Mesendoderm (in vitro differentiated cells): ENCODE measurements at regions not wholly inside any gene's neighbourhood (a gene's known extent, or its start where the extent isn't known, plus 50 kb on each side); places are given as distances from the start of the nearest gene placed in this dataset.

Experiments
- DNase-seq: peaks from one replicate; pipeline ENCODE4 v3.0.0; 2013
- H2AK5ac ChIP-seq: 2 replicates; pipeline ENCODE4 v1.6.1; 2013; ENCODE audit warnings: low read length, inconsistent platforms
- H2BK120ac ChIP-seq: 2 replicates; pipeline ENCODE4 v1.6.1; 2013; ENCODE audit warnings: low read depth, mild to moderate bottlenecking, low read length, moderate library complexity, mixed read lengths
- H2BK15ac ChIP-seq: replicated peaks from 2 replicates; pipeline ENCODE4 v1.6.1; 2013; ENCODE audit warnings: low read depth, mild to moderate bottlenecking, moderate library complexity
- H2BK5ac ChIP-seq: 2 replicates; pipeline ENCODE4 v1.6.1; 2013; ENCODE audit warnings: low read length, inconsistent platforms
- H3K18ac ChIP-seq: 2 replicates; pipeline ENCODE4 v1.6.1; 2013; ENCODE audit warnings: mild to moderate bottlenecking, low read length, mixed read lengths
- H3K23ac ChIP-seq: one replicate; pipeline ENCODE4 v1.6.1; 2013; ENCODE audit warnings: low read length
- H3K27ac ChIP-seq: 2 replicates; pipeline ENCODE4 v1.5.1; 2013; ENCODE audit warnings: low read depth, mild to moderate bottlenecking, inconsistent platforms, low read length, moderate library complexity
- H3K27me3 ChIP-seq: 2 replicates; pipeline ENCODE4 v1.6.1; 2013; ENCODE audit warnings: low read length, control low read depth, mild to moderate bottlenecking, inconsistent platforms; ENCODE audit not compliant: insufficient read depth, poor library complexity
- H3K36me3 ChIP-seq: 2 replicates; pipeline ENCODE4 v1.6.1; 2013; ENCODE audit warnings: low read length, inconsistent platforms; ENCODE audit not compliant: control insufficient read depth, insufficient read depth
- H3K4ac ChIP-seq: one replicate; pipeline ENCODE4 v1.6.1; 2013; ENCODE audit warnings: low read depth, mild to moderate bottlenecking, low read length, moderate library complexity
- H3K4me1 ChIP-seq: 2 replicates; pipeline ENCODE4 v1.6.1; 2013; ENCODE audit warnings: low read depth, low read length, inconsistent platforms; ENCODE audit not compliant: control insufficient read depth
- H3K4me2 ChIP-seq: 2 replicates; pipeline ENCODE4 v1.6.1; 2013; ENCODE audit warnings: low read length
- H3K4me3 ChIP-seq: 2 replicates; pipeline ENCODE4 v1.5.1; 2013; ENCODE audit warnings: mild to moderate bottlenecking, low read length
- H3K56ac ChIP-seq: one replicate; pipeline ENCODE4 v1.6.1; 2013; ENCODE audit warnings: low read length
- H3K79me1 ChIP-seq: 2 replicates; pipeline ENCODE4 v1.6.1; 2013; ENCODE audit warnings: low read length, inconsistent platforms
- H3K79me2 ChIP-seq: 2 replicates; pipeline ENCODE4 v1.6.1; 2013; ENCODE audit warnings: mild to moderate bottlenecking, low read length; ENCODE audit not compliant: control insufficient read depth, insufficient read depth
- H3K9ac ChIP-seq: 2 replicates; pipeline ENCODE4 v1.6.1; 2013; ENCODE audit warnings: low read length, inconsistent platforms
- H4K5ac ChIP-seq: one replicate; pipeline ENCODE4 v1.6.1; 2013; ENCODE audit warnings: low read length
- H4K8ac ChIP-seq: one replicate; pipeline ENCODE4 v1.6.1; 2013; ENCODE audit warnings: low read depth, mild to moderate bottlenecking, control low read depth, low read length, moderate library complexity
- whole genome bisulfite sequencing: extraction: QIAGEN DNeasy Blood & Tissue Kit; methylation state at CpG from one replicate; pipeline ENCODE4 v1.1.7; 2013; ENCODE audit warnings: low lambda C conversion rate, missing lambda C conversion rate; ENCODE audit not compliant: insufficient coverage; ENCODE audit errors: extremely low coverage; 5-methylcytosine and 5-hydroxymethylcytosine counted together

DNA sequence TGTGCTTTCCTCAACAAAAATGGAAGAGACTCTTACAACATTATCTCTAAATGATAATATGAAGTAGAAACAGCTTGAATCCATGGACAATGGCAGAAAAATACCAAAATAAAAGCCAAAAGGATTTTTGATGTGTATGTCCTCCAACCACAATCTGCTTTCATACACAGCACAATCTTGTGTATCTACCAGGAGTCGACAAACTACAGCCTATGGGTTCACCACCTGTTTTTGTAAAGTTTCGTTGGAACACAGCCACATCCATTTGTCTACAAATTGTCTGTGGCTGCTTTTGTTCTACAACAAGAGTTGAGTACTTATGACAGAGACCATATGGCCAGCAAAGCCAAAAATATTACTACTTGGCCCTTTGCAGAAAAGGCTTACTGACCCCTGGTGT, 88.7 kb upstream of the UBE2E2 start:
- H3K27ac ChIP-seq: no peak overlapping the region
- WGBS: no CpG with 5 or more reads among the region's 2 CpGs

DNA sequence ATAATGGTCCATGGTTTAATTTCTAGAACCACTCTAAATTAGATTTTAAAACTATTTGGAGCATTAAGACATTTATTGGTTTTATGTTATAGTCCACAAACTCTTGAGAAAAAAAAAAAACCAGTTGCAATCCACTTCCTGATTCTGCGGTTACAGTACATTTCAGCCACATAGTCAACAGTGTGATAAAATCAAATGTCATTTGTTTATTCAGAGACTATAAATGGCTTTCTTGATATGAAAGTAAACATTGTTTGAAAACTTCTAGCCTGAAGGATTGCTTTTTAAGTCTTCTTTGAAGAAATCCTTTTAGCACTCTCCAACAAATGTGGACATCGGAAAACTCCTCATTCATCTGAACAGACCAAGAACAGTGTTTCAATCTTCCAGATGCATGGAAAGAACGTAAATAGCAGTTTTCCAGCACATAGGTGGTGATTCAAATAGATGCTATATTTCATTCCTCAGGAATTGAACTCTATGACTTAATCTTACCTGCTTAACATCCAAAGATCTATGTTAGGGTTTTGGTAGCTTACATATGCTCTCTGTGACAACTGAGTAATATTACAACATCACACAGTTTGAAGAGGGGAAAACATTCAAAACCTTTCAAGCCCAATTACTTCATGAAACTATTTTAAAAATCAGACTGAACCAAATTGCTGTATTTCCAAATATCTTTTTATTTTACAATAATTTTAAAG, 87.8 kb upstream of the UBE2E2 start:
- no peak for DNase-seq
- H2BK15ac ChIP-seq: no peak overlapping the region
- no peak overlapping the region for H3K4me2 ChIP-seq

More for the DNA sequence above, 88.7 kb upstream of the UBE2E2 start:
- H3K79me2 ChIP-seq: no peaks in the 10 kb centered on the region
- H3K4me3 ChIP-seq: no peak overlapping the region
- no peak overlapping the region for H2BK120ac ChIP-seq
- no peak overlapping the region for H4K5ac ChIP-seq
- DNase-seq: no peak
- no peak overlapping the region for H2BK5ac ChIP-seq
- H3K18ac ChIP-seq: no peak overlapping the region
- no peaks in the 10 kb centered on the region for H3K4me1 ChIP-seq
- H3K79me1 ChIP-seq: no peaks in the 10 kb centered on the region
- H2BK15ac ChIP-seq: no peak overlapping the region
- no peak overlapping the region for H3K4me2 ChIP-seq
- no peak overlapping the region for H3K9ac ChIP-seq
- no peak overlapping the region for H4K8ac ChIP-seq
- no peak overlapping the region for H3K4ac ChIP-seq
- no peak overlapping the region for H3K56ac ChIP-seq
- no peak overlapping the region for H3K23ac ChIP-seq
- H3K36me3 ChIP-seq: no peaks in the 10 kb centered on the region
- no peaks in the 10 kb centered on the region for H3K27me3 ChIP-seq
- no peak overlapping the region for H2AK5ac ChIP-seq

DNA sequence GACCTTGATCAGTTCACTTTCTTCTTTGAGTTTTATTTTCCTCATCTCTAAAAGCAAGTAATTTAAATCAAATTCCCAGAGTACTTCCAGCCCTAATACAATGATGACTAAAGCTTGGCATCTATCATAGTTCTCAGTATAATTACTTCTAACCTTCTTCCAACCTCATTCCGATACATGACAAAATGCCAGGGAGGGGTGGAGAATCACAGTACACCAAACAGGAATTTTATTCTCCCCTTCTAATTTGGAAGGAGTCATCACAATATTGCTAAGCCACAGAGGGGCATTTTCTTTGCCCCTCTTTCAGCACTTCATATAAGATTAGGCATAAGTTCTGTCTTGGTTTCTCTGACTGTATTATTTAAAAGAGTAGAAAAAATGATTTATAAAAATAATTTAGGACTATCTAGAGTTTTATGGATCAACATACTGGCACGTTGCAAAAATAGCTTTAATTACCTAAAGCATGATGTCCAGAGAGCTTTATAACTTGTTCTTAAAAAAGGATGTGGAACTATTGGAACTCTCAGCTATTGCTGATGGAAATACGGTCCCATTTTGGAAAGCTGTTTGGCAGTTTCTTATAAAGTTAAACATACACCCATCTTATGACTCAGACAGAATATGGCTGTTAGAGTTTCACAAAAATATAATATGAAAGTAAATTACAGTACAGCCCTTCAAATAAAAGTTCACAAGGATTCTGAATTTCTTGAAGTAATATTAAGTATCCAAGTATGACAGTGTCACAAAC, 86.9 kb upstream of the UBE2E2 start:
- H3K79me1 ChIP-seq: no peaks in the 10 kb centered on the region
- no peaks in the 10 kb centered on the region for H3K27me3 ChIP-seq
- DNase-seq: no peak
- H3K79me2 ChIP-seq: no peaks in the 10 kb centered on the region
- WGBS: no CpG with 5 or more reads among the region's 3 CpGs
- no peak overlapping the region for H3K18ac ChIP-seq
- H2BK120ac ChIP-seq: no peak overlapping the region
- no peak overlapping the region for H3K9ac ChIP-seq
- no peaks in the 10 kb centered on the region for H3K36me3 ChIP-seq
- no peak overlapping the region for H2BK15ac ChIP-seq
- no peak overlapping the region for H3K4ac ChIP-seq
- H4K8ac ChIP-seq: no peak overlapping the region
- no peak overlapping the region for H2BK5ac ChIP-seq
- H3K23ac ChIP-seq: no peak overlapping the region
- no peak overlapping the region for H3K27ac ChIP-seq
- H4K5ac ChIP-seq: no peak overlapping the region
- no peak overlapping the region for H3K4me3 ChIP-seq
- H2AK5ac ChIP-seq: no peak overlapping the region
- H3K4me1 ChIP-seq: no peaks in the 10 kb centered on the region
- no peak overlapping the region for H3K4me2 ChIP-seq
- no peak overlapping the region for H3K56ac ChIP-seq

More for the DNA sequence above, 87.8 kb upstream of the UBE2E2 start:
- Histone ChIP-seq H3K4ac (no peak overlapping the region), H3K9ac (no peak overlapping the region), H3K79me2 (no peaks in the 10 kb centered on the region), H3K79me1 (no peaks in the 10 kb centered on the region), H3K23ac (no peak overlapping the region), H2BK120ac (no peak overlapping the region), H3K27me3 (no peaks in the 10 kb centered on the region), H2BK5ac (no peak overlapping the region), H3K56ac (no peak overlapping the region), H3K4me3 (no peak overlapping the region), H3K36me3 (no peaks in the 10 kb centered on the region), H3K4me1 (no peaks in the 10 kb centered on the region), H3K27ac (no peak overlapping the region), H4K8ac (no peak overlapping the region), H4K5ac (no peak overlapping the region), H2AK5ac (no peak overlapping the region), H3K18ac (no peak overlapping the region)
- no CpG with 5 or more reads among the region's 3 CpGs for WGBS

DNA sequence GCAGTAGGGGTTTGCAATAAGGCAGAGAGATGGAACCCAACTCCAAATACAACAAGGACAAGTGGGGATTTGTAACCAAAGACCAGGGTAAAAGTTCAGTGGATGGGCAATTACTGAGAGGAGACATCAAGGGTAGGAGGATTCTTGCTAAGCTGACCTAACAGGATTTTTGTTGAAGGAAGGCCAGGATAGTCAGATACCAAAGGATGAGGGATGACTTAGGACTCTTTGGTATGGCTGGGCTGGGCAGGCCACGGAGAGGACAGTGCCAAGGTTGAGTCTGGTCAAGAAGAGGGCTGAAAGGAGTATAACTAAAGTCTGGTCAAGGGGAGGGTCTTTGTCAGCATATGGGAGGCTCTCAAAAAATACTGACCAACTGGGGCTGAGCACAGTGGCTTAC, 85.3 kb upstream of the UBE2E2 start:
- H3K23ac ChIP-seq: no peak overlapping the region
- no peaks in the 10 kb centered on the region for H3K79me2 ChIP-seq
- H2AK5ac ChIP-seq: no peak overlapping the region
- no peaks in the 10 kb centered on the region for H3K79me1 ChIP-seq
- no peak for DNase-seq
- H4K5ac ChIP-seq: no peak overlapping the region
- H3K4me1 ChIP-seq: no peaks in the 10 kb centered on the region
- H2BK5ac ChIP-seq: no peak overlapping the region
- no peak overlapping the region for H3K4me3 ChIP-seq
- H3K18ac ChIP-seq: no peak overlapping the region
- no peak overlapping the region for H2BK15ac ChIP-seq
- H2BK120ac ChIP-seq: no peak overlapping the region
- H3K4ac ChIP-seq: no peak overlapping the region
- no peak overlapping the region for H3K56ac ChIP-seq
- WGBS: no CpG with 5 or more reads among the region's 1 CpG
- no peak overlapping the region for H3K9ac ChIP-seq
- H3K36me3 ChIP-seq: no peaks in the 10 kb centered on the region
- no peak overlapping the region for H4K8ac ChIP-seq
- H3K4me2 ChIP-seq: no peak overlapping the region
- H3K27me3 ChIP-seq: no peaks in the 10 kb centered on the region
- no peak overlapping the region for H3K27ac ChIP-seq

DNA sequence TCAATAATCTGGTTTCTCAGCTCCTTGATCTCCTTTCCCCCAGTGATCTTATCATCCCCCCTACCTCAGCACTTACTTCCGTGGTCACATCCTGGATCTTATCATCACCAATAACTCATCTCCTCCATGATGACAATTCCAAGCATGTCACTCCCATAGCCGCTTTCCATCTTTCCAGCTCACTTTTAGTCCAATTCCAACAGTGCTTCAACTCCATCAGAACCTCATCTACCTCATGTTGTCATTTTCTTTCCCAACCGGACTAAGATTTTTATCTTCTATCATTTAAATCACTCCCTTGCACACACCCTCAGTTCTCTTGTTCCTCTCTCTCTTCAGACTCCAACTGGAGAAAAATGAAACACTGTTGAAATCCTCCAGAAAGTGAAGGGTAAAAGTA, 75.9 kb upstream of the UBE2E2 start:
- no CpG with 5 or more reads among the region's 3 CpGs for WGBS

More for the DNA sequence above, 75.9 kb upstream of the UBE2E2 start:
- Histone ChIP-seq H3K36me3 (no peaks in the 10 kb centered on the region), H3K23ac (no peak overlapping the region), H3K27ac (no peak overlapping the region), H3K56ac (no peak overlapping the region), H3K4me1 (no peaks in the 10 kb centered on the region), H3K79me2 (no peaks in the 10 kb centered on the region), H4K8ac (no peak overlapping the region), H2BK120ac (no peak overlapping the region), H4K5ac (no peak overlapping the region), H2BK5ac (no peak overlapping the region), H3K18ac (no peak overlapping the region), H3K9ac (no peak overlapping the region), H3K4me2 (no peak overlapping the region), H3K27me3 (no peaks in the 10 kb centered on the region), H3K79me1 (no peaks in the 10 kb centered on the region), H2AK5ac (no peak overlapping the region), H2BK15ac (no peak overlapping the region), H3K4me3 (no peak overlapping the region), H3K4ac (no peak overlapping the region)
- no peak for DNase-seq
